HG03095 (cell line): ENCODE measurements at regions not wholly inside any gene's neighbourhood (a gene's known extent, or its start where the extent isn't known, plus 50 kb on each side); places are given as distances from the start of the nearest gene placed in this dataset.
A peak's percentile ranks its signal among the peaks of the same experiment; 100 is the strongest.

Experiments used
- ATAC-seq: cut with Tn5 transposase; IDR thresholded peaks from one replicate; pipeline ENCODE4 v1.9.1; 2021; ENCODE audit warnings: moderate library complexity; ENCODE audit not compliant: unreplicated experiment

DNA sequence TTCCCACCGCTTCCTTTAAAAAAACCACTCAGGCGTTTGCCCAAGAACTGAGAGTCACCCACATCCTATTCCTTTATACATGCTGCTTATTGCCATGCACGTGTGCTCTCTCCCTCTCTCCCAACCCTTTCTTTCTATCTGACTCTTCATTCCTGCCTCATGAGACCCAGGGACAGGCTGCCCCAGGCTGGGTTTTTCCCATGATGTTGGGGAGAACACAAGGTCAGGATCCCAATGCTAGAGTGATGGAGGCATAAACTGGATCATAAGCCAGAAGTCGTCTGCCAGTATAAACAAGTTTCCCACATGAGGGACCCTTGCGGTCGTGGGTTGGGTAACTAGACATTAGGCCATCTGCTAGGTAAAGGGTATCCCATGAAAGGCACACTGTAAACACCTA lies 64.9 kb downstream of the CD2 start:
- ATAC-seq, result no peak

DNA sequence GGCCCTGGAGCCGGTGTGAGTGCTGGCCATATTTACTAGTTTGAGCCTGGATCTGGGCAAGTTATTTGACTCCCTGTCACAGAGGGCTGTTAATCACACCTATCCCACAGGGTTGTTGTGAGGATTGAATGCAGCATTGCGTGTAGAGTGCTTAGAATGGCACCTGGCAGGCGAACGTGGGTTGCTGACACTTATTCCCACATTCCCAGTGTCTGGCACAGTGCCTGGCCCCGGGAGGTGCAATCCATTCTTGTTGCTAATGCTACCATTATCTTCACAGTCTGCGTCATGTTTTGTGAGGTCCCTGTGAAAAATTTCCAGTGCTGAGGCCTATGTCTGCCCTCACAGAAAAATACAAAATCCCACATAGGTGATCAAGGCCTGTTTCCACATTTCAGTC lies 66.1 kb downstream of the CD2 start:
- ATAC-seq, result no peak

DNA sequence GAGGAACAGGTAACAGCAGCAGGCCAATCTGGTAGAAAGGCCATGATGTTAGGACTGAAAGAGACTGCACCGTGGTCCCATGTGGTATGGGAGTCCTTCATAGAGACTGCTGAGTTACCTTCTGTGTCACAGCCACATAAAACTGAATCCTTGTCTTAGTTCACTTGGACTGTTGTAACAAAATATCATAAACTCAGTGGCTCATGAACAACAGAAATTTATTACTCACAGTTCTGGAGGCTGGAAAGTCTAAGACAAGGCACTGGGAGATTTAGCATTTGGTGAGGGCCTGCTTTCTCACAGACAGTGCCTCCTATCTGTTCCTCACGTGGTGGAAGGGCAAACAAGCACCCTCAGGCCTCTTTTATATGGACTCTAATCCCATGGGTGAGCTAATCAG lies 67.5 kb downstream of the CD2 start:
- ATAC-seq, result no peak

DNA sequence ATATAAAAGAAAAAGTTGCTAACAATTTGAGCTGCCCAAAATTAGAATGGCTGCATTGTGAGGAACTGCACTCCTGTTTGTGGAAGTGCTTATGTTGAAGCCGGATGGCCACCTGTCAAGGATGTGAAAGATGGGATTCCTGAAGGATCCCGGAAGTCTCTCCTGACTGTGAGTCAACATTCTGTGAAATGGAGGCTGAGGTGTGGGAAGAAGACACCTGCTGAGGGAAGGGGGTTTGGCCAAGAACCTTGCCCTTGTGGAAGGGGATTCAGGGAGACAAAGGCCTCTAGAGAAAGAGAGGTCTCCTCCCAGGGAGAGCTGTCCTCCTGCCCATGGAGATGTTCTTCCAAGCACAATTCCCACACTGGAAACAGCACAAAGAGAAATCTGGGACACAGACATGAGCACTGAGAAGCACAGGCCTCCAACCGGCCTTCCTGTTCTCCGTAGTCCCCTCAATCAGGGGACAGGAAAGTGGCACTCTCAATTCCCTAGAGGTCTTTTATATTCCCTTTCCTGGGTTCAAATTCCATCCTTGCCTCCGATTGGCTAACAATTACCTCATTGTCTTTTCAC lies 70.5 kb downstream of the CD2 start:
- ATAC-seq, result no peak

DNA sequence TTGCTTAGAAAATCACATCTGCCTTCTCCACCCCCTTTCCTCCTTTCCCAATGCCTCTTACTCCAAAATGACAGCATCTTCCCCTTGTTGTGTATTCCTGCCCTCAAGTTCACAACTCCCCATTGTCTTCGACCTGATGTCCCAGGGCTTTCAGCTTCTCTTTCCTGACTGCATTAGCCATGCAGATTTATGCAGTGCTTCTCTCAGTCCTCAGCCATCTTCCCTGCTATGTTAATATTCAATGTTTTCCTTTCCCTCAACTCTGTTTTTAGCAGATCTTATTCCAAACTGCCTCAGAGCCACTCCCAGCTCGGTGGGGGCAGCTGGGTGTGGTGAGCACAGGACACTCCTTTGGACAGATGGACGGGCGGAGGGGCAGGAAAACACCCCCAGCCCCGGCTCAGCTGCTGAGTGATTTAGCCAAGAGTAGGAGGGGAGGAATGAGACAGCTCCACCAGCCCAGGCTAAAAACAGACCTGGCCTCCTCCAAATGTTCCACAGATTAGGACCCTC lies 71.0 kb downstream of the CD2 start:
- ATAC-seq, result no peak

DNA sequence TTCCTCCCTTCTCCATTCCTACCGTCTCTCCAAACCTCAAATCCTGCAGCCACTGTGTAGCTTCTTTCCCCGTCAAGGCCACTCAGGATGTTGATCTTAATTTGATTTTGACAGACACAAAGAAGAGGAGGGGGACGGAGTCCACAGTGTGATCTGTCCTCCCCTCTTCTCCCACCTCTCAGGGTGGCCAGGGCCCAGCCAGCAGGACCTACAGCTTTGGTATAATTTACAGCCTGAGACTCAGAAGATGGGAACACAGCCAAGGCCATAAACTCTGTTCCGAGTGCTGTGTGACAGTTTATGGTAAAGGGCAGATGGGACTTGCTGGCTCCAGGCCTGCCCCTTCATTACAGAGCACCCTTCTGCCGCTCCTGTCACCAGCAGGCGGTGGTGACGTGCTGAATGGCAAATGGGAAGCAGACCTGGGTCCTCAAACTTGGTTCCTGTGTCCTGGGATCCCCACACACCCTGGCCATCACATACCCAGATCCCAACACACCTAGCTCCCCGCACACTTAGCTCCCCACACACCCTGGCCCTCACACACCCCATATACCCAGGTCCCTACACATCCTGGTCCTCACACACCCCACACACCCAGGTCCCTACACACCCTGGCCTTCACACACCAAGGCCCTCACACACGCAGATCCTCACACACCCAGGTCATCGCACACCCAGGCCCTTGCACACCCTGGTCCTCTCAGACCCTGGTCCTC lies 71.6 kb downstream of the CD2 start:
- ATAC-seq, result no peak

DNA sequence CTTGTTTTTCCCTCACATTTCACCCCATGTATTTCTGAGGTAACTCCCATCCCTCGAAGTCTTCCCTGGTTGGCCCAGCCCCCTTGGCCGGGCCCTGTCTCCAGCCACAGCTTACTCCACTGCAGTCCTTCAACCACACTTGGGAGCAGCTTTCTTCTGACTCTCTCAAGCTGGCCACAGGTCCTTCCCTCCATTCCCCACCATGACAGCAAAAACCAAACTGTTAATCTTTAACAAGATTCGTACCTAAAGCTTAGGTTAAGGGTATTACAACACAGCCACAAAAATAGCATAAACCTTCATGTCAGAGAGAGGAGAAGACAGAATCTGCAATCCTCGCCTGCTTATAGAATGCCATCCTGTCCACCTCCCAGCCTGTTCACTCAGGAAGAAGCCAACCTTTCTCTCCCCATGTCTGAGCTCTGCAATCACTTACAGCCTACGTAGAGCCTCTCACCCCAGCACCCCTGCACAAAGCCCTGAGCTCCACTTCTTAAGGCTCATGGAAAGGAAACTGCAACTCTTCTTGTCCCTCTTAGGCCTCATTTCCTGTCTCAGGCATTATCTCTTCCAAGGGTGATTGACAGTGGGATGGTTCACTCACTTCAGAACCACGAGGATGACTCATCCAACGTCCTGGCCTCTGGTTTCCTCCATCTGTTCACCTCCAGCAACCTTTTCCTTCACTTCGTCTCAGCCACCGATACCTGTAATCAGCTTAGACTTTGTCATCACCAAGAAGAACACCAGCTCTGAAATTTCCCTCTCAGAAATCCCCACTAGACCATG lies 72.8 kb downstream of the CD2 start:
- ATAC-seq, result peak; percentile 84

DNA sequence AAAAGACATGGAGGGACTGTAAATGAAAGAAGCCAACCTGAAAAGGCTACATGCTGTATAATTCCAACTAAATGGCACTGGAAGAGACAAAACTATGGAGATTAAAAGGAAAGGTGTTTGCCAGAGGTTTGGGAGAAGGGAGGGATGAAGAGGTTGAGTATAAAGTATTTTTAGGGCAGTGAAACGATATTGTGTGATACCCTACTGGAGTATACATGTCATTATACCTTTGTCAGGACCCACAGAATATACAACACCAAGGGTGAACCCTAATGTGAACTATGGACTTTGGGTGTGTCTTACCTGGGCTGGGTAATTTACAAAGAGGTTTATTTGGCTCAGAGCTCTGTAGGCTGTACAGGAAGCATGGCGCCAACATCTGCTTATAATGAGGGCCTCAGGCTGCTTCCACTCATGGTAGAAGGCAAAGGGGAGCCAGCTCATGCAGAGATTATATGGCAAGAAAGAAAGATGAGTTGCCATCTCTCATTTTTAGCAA lies 73.4 kb downstream of the CD2 start:
- ATAC-seq, result no peak

DNA sequence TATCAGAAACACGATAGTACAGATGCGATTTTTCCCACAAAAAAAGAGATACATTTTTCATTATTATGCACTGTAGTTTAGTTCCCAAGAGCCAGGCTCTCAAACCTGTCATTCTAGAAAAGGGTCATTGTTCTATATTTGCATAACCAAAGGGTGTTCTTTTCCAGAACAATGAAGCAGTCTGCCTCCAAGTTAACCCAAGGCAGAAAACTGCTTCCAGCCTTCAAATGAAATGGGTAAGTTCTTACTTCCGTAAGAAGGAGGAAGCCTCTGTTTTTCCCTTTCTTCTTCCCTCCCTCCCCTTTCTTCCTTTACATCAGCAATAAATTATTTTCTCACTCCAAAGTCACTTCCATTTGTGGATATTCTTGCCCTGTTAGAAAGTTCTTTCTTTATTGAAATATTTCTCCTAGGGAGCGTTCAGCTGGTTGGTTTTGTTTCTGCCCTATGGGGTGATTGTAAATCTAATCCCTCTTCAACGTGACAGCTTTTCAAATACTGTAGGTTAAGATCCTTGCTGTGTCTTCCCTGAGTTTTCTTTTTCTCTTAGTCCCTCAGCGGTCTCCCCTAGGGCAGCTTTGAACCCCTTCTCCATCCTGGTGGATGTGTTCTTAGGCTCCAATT lies 77.3 kb upstream of the PTGFRN start:
- ATAC-seq, result no peak

DNA sequence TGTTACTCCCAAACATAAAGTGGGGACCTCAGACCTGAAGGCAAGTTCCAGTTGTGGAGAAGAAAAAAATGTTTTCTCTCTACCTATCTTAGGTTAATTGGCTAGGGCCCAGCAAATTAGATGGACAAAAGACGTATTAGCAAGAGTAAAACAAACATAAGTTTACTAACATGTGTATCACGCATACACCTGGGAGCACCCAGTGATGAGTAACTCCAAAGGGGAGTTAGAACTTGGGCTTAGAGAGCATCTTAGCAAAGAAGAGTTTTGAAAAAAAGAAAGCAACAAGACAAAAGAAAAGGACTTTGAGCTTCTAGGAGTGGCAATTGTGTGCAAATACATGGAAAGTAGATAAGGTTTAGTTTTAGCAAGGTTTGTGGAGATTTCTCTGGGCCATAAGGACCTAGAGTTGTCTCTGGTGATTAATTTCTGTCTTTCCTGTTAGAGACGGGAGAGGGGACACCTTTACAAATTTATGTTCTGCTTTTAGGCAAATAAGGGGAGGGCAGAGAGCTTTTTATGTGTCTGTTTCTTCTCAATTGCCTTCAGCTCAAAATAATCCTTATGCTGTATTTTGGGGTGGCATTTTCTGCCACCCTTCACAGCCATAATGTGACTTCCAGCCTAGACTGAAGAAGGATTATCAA lies 76.7 kb upstream of the PTGFRN start:
- ATAC-seq, result no peak

DNA sequence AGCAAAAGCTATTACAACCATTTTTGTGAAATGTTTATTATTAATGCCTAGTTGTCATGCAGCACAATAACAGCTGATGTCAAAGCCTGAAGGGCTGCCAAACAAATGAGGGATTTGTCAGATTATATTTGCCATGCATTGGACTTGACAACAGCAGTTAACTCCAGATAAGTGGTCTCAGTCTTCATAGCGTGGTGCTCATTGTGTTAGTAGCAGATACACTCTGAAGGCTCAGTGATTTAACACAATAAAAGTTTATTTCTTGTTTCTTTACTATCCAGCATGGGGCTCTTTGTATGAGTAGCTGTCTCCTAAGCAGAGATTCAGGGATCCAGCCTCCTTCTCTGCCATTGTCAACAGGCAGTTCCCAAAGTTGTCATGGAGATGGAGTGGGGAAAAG lies 76.0 kb upstream of the PTGFRN start:
- ATAC-seq, result no peak

DNA sequence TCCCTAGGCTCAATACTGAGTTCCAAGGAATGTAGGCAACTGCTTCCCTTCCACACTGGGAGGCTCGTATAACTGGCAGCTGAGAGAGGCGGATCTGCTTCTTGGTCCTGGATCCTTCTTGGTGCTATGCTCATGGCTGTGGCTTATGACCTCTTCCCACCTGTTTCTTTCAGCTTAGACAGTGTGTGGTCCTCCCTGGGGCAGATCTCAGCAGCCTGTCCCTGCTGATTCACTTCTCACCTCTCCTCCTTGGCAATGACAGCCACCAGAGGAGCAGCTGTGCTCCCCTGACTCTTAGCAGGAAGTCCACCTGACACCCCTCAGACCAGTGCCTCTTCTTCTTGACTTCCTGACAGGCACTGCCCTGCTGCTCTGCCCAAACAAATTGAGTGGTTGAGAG lies 75.1 kb upstream of the PTGFRN start:
- ATAC-seq, result no peak

DNA sequence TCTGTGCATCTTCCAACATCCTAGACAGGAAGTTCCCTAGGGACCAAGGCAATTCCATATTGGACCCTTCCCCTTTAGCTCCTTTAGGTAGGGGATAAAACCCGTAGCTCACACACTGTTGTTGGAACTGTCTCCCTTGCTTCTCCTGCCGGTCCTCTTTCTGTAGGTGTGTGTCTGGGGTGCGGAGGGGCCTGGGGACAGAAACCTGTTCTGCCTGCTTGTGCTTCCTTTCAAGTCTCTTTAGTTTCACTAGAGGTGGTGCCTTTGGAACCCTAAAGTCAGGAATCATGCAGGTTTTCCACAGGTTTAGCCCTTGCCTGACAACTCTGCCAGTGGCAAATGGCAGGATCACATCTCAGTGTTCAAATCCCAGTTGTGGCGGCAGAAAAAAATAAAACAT lies 74.6 kb upstream of the PTGFRN start:
- ATAC-seq, result no peak

DNA sequence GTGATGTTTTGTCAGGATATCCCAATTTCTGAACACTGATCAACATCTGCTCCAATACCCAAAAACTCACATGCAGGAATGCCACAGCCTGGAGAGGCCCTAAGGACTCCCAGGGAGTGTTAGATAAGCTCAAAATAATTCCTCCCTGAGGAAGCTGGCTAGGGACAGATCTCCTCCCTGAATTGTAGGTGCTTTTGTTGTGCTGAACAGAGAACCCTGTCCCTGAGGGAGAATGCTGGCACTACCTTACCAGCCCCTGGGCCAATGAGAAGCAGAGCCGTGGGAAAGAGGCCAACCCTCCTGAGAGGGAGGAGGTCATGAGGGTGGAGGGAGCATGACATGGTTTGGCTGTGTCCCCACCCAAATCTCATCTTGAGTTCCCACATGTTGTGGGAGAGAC lies 73.6 kb upstream of the PTGFRN start:
- no peak for ATAC-seq

DNA sequence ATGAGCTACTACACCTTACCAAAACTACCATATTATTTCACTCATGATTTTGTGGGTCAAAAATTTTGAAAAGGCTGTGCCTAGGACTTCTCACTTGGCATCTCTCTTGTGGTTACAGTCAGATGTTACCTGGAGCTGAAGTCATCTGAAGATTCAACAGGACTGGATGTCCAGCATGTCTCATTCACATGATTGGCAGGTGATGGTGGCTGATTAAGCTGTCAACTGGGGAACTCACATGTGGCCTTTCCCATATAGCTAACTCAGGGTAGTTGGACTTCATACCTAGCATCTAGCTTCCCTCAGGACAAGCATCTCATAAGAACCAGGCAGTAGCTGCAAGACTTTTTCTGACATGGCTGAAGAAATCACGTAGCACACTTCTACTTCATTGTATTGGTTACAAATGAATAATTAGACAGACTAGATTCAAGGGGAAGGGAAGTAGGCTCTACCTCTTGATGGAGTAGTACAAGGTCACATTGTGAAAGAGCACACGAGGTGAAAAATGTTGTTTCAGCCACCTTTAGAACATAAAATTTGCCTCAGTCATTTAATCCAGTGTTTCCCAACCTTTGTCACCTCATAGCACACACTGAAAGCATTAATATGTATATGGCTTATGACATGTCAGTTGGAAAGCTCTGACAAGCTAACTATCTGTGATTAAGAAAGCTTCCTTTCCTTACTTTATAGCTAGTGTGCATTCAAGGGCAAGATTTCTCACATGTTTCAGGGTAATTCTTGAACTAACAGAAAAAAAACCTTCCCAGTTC lies 68.0 kb upstream of the PTGFRN start:
- ATAC-seq, result no peak

DNA sequence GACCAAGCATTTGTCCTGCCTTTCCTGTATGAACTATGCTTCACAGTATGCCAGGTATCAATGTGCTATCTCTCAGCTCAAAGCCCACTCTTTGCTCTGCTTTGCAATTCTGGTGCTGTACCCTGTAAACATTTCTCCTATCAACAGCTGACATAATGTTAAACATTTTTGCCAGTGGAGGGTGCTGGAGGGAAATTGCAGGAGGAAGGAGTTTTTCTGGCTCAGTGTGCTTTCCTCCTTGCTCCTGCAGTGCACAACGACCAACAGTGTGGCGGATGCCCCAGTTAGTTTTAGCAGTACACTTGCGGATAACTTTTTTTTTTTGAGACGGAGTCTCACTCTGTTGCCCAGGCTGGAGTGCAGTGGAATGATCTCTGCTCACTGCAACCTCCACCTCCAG lies 67.1 kb upstream of the PTGFRN start:
- ATAC-seq, result no peak

DNA sequence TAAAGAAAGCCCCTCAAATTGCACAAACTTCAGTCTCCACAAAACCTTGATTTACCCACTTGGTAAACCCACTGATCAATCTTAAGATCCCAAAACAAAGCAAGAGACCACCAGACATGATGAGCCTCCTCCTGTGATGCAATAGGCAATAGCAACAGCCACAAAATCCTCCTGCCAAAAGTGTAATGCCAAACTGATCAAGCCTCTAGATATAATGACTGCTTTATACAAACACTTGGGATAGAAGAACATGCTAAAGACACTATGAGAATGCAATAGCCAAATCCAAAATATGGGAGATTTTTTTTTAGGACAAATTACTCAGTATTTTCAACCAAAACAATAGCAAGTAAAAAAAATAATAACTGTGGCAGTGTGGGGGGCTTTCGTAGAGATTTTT lies 64.9 kb upstream of the PTGFRN start:
- no peak for ATAC-seq

DNA sequence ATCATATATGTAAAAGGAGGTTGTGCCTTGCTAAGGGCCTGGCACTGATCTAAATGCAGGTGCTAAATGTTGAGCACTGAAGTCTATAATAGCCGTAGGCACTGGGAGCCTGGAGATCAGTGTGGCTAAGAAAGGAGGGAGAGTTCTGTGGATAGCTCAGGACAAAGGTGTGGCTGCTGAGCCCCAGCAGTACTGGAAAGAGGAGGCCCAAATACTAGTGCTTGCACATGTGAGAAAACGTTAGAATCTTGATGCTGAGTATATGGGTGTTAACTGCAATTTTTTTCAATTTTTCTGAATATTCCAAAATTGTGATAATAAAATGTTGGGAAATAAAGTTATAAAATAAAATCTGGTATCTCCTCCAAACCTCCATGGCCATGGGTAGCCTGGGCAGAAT lies 62.5 kb upstream of the PTGFRN start:
- ATAC-seq, result no peak

DNA sequence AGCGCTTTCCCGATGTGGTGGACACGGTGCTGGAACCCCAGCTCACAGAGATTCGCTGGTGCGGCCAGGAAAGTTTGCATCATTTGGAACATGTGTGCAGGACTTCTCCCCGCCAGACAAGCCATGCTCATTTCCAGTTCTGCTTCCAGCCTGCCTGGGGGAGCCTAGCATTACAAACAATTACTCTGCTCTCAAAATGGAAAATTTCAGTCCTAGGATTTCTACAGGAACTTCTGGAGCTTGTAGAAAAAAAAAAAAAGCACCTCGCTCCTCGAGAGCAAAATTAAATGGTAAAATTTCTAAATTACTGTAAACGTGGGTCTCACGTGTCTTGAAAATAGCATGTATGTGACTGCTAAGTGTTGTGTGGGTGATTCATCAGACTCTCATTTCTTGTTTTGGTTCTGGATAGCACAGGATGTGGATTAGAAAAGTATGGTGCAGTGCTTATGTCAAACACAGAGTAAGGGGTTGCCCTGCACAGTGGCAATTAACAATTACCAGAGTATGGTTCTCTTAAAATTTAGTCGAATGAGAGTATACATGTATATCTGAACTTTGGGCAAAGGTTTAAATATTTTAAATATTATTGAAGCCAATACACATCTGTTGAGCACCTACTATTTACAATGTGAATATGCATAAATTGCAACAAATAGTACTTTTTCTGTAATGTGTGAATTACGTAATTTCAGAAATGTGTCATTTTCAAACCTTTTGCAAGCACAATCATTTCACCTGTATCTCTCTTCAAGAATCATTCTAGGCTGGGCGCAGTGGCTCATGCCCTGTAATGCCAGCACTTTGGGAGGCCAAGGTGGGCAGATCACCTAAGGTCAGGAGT lies 61.8 kb upstream of the PTGFRN start:
- ATAC-seq, result no peak
